ENCODE measurements at regions not wholly inside any gene's neighbourhood (a gene's known extent, or its start where the extent isn't known, plus 50 kb on each side); places are given as distances from the start of the nearest gene placed in this dataset.

DNA sequence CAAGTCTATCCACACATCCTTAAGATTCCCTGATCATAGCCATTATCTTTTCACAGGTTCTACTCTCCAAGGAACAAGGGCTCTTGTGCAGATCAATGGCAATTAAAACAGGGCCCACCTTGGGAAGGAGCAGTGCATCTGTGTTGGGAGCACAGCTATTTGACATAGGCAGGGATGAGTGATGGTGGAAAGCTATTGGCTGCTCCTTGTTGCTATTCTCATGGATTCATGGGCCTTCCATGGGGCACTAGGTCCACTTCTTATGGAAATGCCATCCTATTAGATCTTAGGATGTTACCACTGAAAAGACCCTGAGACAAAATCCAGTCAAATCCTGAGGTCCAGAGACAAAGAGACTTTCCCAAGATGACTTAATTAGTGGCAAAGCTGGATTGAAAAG is 148.6 kb upstream of the MTNR1B start:
- DNase-seq (ENCODE audit: low spot score) = no peak
- in situ Hi-C loops (cut with MboI; ENCODE audit: low pct_unique_long_range_greater_than_20kb, low sequenced_read_pairs, unreplicated experiment) = no loop called here
- TF ChIP-seq, protein P1, sequence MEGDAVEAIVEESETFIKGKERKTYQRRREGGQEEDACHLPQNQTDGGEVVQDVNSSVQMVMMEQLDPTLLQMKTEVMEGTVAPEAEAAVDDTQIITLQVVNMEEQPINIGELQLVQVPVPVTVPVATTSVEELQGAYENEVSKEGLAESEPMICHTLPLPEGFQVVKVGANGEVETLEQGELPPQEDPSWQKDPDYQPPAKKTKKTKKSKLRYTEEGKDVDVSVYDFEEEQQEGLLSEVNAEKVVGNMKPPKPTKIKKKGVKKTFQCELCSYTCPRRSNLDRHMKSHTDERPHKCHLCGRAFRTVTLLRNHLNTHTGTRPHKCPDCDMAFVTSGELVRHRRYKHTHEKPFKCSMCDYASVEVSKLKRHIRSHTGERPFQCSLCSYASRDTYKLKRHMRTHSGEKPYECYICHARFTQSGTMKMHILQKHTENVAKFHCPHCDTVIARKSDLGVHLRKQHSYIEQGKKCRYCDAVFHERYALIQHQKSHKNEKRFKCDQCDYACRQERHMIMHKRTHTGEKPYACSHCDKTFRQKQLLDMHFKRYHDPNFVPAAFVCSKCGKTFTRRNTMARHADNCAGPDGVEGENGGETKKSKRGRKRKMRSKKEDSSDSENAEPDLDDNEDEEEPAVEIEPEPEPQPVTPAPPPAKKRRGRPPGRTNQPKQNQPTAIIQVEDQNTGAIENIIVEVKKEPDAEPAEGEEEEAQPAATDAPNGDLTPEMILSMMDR (IDR thresholded peaks at IDR 0.05; ENCODE audit: extremely low read depth, insufficient read depth, missing control alignments) = no peak

DNA sequence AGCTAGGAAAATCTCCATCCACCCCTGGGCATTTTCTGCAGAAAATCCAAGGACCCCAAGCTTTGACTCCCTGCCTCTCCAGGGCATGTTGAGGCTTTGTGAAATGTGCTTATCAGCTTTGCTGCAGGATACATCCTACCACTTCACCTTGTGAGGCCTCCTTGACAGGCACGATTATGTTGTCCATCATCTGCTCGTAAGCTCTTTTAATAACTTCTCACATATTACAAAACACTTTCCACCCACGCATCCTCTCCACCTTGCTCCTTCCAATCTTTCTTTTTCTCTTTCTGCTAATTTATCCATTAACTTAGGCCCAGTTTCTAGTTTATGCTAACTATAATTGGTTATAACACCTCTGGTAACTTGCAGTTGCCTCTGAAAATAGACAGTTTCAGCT is 147.0 kb upstream of the MTNR1B start:
- TF ChIP-seq, protein P1 (IDR thresholded peaks at IDR 0.05; ENCODE audit: extremely low read depth, insufficient read depth, missing control alignments) = no peak
- in situ Hi-C loops (cut with MboI; ENCODE audit: low pct_unique_long_range_greater_than_20kb, low sequenced_read_pairs, unreplicated experiment) = no loop called here
- no peak for DNase-seq (ENCODE audit: low spot score)

DNA sequence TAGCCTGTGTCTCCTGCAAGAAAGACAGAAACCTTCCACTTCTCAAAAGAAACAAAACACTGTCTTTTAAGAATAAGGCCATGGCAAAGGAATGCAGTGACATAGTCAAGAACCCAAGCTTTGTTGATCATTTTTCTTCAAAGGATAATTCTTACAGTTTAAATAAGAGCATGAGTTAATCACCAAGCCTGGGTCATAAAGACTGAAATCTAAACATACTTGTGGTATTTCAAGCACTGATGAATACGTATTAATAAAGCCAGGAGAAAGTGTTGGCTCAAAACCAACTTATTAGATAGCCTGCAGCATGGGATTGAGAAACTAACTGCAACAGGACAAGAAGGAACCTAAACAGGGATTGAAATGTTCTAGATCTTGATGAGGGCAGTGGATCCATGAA is 143.3 kb upstream of the MTNR1B start:
- TF ChIP-seq, protein P1 (IDR thresholded peaks at IDR 0.05; ENCODE audit: extremely low read depth, insufficient read depth, missing control alignments) = no peak
- in situ Hi-C loops (cut with MboI; ENCODE audit: low pct_unique_long_range_greater_than_20kb, low sequenced_read_pairs, unreplicated experiment) = no loop called here
- no peak for DNase-seq (ENCODE audit: low spot score)

DNA sequence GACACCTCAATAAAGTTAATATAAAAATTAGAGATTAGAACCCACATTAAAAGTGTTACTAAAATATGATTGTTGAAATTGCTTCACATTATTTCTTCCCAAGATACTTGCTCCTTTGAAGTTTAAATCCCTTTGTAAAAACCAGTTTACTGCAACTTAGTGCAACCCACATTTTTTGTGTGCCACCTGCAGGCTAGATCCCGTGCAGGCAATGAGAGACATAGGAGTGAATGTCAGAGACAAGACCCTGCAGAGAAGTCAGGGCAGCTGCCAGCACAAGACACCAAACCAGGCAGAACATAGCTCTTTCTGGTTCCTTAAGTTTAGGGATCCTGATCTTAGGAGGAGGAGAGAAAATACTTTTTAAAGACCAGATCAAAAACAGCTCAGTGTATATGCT is 142.8 kb upstream of the MTNR1B start:
- in situ Hi-C loops (cut with MboI; ENCODE audit: low pct_unique_long_range_greater_than_20kb, low sequenced_read_pairs, unreplicated experiment) = no loop called here
- TF ChIP-seq, protein P1 (IDR thresholded peaks at IDR 0.05; ENCODE audit: extremely low read depth, insufficient read depth, missing control alignments) = no peak
- no peak for DNase-seq (ENCODE audit: low spot score)

DNA sequence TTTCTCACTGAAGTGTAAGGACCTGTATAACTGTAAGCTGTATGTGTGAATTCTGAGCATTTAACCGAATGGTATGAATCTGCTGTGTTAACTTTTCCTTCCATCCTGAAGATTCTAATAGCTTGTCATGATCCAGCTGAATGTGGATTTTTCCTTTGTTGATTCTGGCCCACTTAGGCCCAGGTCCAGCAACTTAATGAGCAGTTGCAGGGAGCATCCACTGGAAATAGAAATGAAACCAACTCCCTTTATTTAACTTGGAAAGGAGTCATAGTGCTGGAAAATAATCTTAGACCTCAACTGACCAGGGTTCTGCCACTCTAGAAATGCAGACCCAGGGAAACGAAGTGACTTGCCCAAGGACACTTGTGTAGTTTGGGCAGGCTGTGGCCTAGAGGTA is 142.3 kb upstream of the MTNR1B start:
- in situ Hi-C loops (cut with MboI; ENCODE audit: low pct_unique_long_range_greater_than_20kb, low sequenced_read_pairs, unreplicated experiment) = no loop called here
- no peak for DNase-seq (ENCODE audit: low spot score)
- TF ChIP-seq, protein P1 (IDR thresholded peaks at IDR 0.05; ENCODE audit: extremely low read depth, insufficient read depth, missing control alignments) = no peak

DNA sequence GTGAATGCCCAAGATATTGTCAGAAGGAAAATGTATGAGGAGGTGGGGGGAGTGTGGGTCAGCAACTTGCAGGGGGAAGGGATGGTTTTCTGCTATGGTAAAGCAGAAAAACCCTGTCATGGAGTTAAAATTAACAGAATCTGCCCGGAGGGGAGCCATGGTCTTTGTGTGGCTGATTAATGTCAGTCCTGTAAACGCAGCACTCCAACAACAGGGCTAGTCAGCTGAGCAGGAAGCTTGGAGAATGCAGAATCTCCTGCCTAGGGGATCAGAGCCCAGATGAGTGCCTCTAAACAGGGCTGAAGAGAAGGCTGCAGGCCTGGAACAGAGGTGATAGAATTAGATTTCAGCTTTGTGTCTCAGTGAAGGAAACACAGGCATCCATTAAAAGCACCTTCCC is 140.9 kb upstream of the MTNR1B start:
- no peak for DNase-seq (ENCODE audit: low spot score)
- in situ Hi-C loops (cut with MboI; ENCODE audit: low pct_unique_long_range_greater_than_20kb, low sequenced_read_pairs, unreplicated experiment) = no loop called here
- TF ChIP-seq, protein P1 (IDR thresholded peaks at IDR 0.05; ENCODE audit: extremely low read depth, insufficient read depth, missing control alignments) = no peak

DNA sequence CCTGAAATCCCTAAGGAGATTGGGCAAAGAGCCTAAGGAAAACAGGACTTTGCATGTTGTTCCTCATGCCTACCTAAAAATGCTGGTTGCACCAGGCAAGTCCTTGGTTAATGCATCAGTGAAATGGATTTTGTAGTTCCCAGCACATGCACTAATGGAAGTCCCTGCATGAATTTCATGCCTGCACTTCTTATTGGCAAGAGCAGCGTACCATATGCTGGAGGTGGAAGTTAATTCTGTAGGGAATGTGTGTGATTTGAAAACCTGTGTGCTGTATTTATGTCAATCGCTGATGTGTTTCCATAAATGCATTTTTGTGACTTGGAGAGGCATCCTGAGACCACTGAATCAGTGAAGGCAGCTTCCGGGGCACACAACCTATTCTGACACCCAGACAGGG is 140.3 kb upstream of the MTNR1B start:
- TF ChIP-seq, protein P1 (IDR thresholded peaks at IDR 0.05; ENCODE audit: extremely low read depth, insufficient read depth, missing control alignments) = no peak
- DNase-seq (ENCODE audit: low spot score) = no peak
- in situ Hi-C loops (cut with MboI; ENCODE audit: low pct_unique_long_range_greater_than_20kb, low sequenced_read_pairs, unreplicated experiment) = no loop called here
